Endothelial cell of umbilical vein (primary cell): ENCODE measurements at regions not wholly inside any gene's neighbourhood (a gene's known extent, or its start where the extent isn't known, plus 50 kb on each side); places are given as distances from the start of the nearest gene placed in this dataset.

Experiments used
- BruUV-seq: library from RNA; stranded (reverse); fragments of 400-500 nt; replicated peaks from 2 replicates; lab custom pipeline; 2021; lab: Mats Ljungman, UMichigan
- CTCF ChIA-PET: fragments of 300-600, 350-600 bp; sonication (Branson Sonifier 250); formaldehyde crosslinking; loops from one replicate; lab custom pipeline; 2021; ENCODE audit warnings: antibody characterized with exemption, inconsistent platforms; lab: Charles Lee
- POLR2A ChIA-PET: fragments of 300-600, 350-600 bp; sonication (Branson Sonifier 250); formaldehyde crosslinking; loops from one replicate; lab custom pipeline; 2021; ENCODE audit warnings: antibody characterized with exemption, inconsistent platforms; lab: Charles Lee
- DNase-seq: peaks from one replicate; pipeline ENCODE4 v3.0.0-alpha.2; 2011; ENCODE audit warnings: low read depth, low spot score
- FAIRE-seq: peaks from 2 replicates; lab custom pipeline; 2011; peaks lifted over from hg19 to GRCh38; lab: Jason Lieb, UNC
- H2AFZ ChIP-seq: 2 replicates; pipeline ENCODE4 v1.6.0; 2012; ENCODE audit warnings: low read depth, low read length, control low read depth, inconsistent platforms
- H3K27ac ChIP-seq: 2 replicates; pipeline ENCODE4 v1.5.1; 2011; ENCODE audit warnings: low read depth, mild to moderate bottlenecking, control low read depth, low read length, moderate library complexity; ENCODE audit not compliant: insufficient read depth
- H3K27me3 ChIP-seq, 2 experiments: 2 replicates each; pipeline versions ENCODE4 v1.6.0 to v1.6.1; 2011; ENCODE audit warnings: low read length in 2 of 2, mixed read lengths in 1 of 2; ENCODE audit not compliant: control insufficient read depth in 2 of 2, insufficient read depth in 2 of 2
- H3K36me3 ChIP-seq, 2 experiments: 2 replicates in 1 of 2; 3 replicates in 1 of 2; pipeline ENCODE4 v1.5.1; 2011; ENCODE audit warnings: low read length in 2 of 2, mild to moderate bottlenecking in 1 of 2, moderate library complexity in 1 of 2; ENCODE audit not compliant: control insufficient read depth in 2 of 2, insufficient read depth in 2 of 2; ENCODE audit errors: extremely low read depth in 1 of 2
- H3K4me1 ChIP-seq: 3 replicates; pipeline ENCODE4 v1.5.1; 2011; ENCODE audit warnings: mild to moderate bottlenecking, low read length; ENCODE audit not compliant: control insufficient read depth, insufficient read depth; ENCODE audit errors: extremely low read depth
- H3K4me2 ChIP-seq: 2 replicates; pipeline ENCODE4 v1.6.1; 2011; ENCODE audit warnings: low read length, control low read depth, mixed read lengths; ENCODE audit not compliant: insufficient read depth
- H3K4me3 ChIP-seq, 3 experiments: fragments of 200-600 bp in 1 of 3; sonication (generic), shearing (Covaris generic) in 1 of 3; replicated peaks in 1 of 3; 2 replicates each; pipeline ENCODE4 v1.5.1; 2011 to 2016; ENCODE audit warnings: control low read depth in 3 of 3, low read length in 3 of 3, mild to moderate bottlenecking in 2 of 3, inconsistent platforms in 1 of 3, low read depth in 1 of 3, moderate library complexity in 1 of 3; ENCODE audit not compliant: insufficient read depth in 1 of 3
- H3K79me2 ChIP-seq: 2 replicates; pipeline ENCODE4 v1.6.0; 2012; ENCODE audit warnings: low read length, inconsistent platforms; ENCODE audit not compliant: control insufficient read depth, insufficient read depth
- H3K9ac ChIP-seq: replicated peaks from 2 replicates; pipeline ENCODE3; 2011; ENCODE audit warnings: low read length, control low read depth; ENCODE audit not compliant: insufficient read depth; ENCODE audit errors: extremely low read depth
- H3K9me1 ChIP-seq: replicated peaks from 3 replicates; pipeline ENCODE4 v1.6.0; 2011; ENCODE audit warnings: mild to moderate bottlenecking, low read length; ENCODE audit not compliant: control insufficient read depth, insufficient read depth; ENCODE audit errors: extremely low read depth
- H3K9me3 ChIP-seq: replicated peaks from 2 replicates; pipeline ENCODE4 v1.5.1; 2012; ENCODE audit warnings: low read length, inconsistent platforms; ENCODE audit not compliant: control insufficient read depth, insufficient read depth
- H4K20me1 ChIP-seq: replicated peaks from 2 replicates; pipeline ENCODE3; 2011; ENCODE audit warnings: mild to moderate bottlenecking, low read length; ENCODE audit not compliant: control insufficient read depth, insufficient read depth; ENCODE audit errors: extremely low read depth
- EZH2 ChIP-seq: IDR thresholded peaks from 2 replicates; pipeline ENCODE4 v1.6.1; 2012; ENCODE audit warnings: borderline replicate concordance, low read depth, mild to moderate bottlenecking, moderate library complexity, low read length, inconsistent platforms; ENCODE audit not compliant: severe bottlenecking
- FOS ChIP-seq: IDR thresholded peaks from 2 replicates; pipeline ENCODE4 v1.6.1; 2011; ENCODE audit warnings: mild to moderate bottlenecking, low read length, moderate library complexity, borderline replicate concordance; ENCODE audit not compliant: insufficient read depth
- GATA2 ChIP-seq: IDR thresholded peaks from 2 replicates; pipeline ENCODE4 v1.7.0; 2011; ENCODE audit warnings: low read depth, mild to moderate bottlenecking, moderate library complexity, mixed read lengths, low read length; ENCODE audit not compliant: insufficient read length, insufficient read depth
- JUN ChIP-seq: IDR thresholded peaks from 2 replicates; pipeline ENCODE4 v1.6.1; 2011; ENCODE audit warnings: borderline replicate concordance, low read depth; ENCODE audit not compliant: insufficient read length, insufficient read depth
- MYC ChIP-seq: IDR thresholded peaks from one replicate; pipeline ENCODE4 v1.6.1; 2011; ENCODE audit warnings: mild to moderate bottlenecking, low read depth, low read length
- POLR2A ChIP-seq: IDR thresholded peaks from 2 replicates; pipeline ENCODE4 v1.6.1; 2012; ENCODE audit warnings: low read depth, mild to moderate bottlenecking, control low read depth, low read length
- POLR2AphosphoS5 ChIP-seq: IDR thresholded peaks from 2 replicates; pipeline ENCODE4 v1.6.1; 2012; ENCODE audit warnings: low read depth, mild to moderate bottlenecking, control low read depth, low read length, moderate library complexity; ENCODE audit not compliant: insufficient read depth
- dilution Hi-C: fragments of 300-500 bp; cut with MboI; formaldehyde crosslinking; loops from one replicate; pipeline ENCODE4 v1.15.0; 2019; ENCODE audit warnings: low sequenced_read_pairs; ENCODE audit not compliant: extremely low pct_ligation_motif_present
- intact Hi-C: fragments of 100-400 bp; cut with micrococcal nuclease; formaldehyde crosslinking; loops from one replicate; pipeline ENCODE4 v1.10.0; 2022
- TF ChIP-seq, protein P1 (sequence below): IDR thresholded peaks from 2 replicates; pipeline ENCODE4 v1.6.1; 2011; ENCODE audit not compliant: insufficient read depth, insufficient read length
- TF ChIP-seq, protein P2 (sequence below), 2 donors: IDR thresholded peaks; 1 replicate in 1 of 2; 2 replicates in 1 of 2; pipeline ENCODE4 v1.5.1; 2011; ENCODE audit warnings: low read length in 2 of 2, mild to moderate bottlenecking in 2 of 2, moderate library complexity in 2 of 2, control low read depth in 1 of 2, inconsistent platforms in 1 of 2, low read depth in 1 of 2; ENCODE audit not compliant: insufficient read depth in 1 of 2; ENCODE audit errors: extremely low read depth in 1 of 2

DNA sequence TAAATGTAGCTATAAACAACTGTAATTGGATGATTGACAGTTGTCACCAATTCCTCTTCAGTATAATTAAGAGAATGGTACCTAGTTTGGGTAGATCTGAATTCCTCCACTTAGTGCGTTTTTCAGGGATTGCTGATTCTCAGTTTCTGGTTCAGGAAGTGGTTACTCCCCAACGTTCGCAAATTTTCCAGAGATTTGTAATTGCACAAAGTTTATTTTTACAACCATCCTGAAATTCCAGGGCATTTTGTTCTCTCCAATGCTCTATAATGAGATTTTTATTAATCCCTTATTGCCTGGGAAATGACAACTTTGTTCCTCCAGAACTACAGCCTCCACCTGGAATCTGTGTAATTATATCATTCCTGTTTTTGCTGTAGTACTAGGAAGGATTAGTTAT lies 710.6 kb upstream of the ZEB2 start:
- no peak overlapping the region for H2AFZ ChIP-seq
- no peak for FAIRE-seq
- no peak for DNase-seq
- H3K36me3 ChIP-seq = no peaks in the 10 kb centered on the region
- no peaks in the 10 kb centered on the region for H4K20me1 ChIP-seq
- dilution Hi-C loops (no loop called here), intact Hi-C loops (no loop called here)
- no peak overlapping the region for H3K9ac ChIP-seq
- no TSS peak for BruUV-seq
- H3K4me2 ChIP-seq = no peak overlapping the region
- no peak overlapping the region for H3K27ac ChIP-seq
- TF ChIP-seq POLR2AphosphoS5 = no peak
- TF ChIP-seq, protein P1, sequence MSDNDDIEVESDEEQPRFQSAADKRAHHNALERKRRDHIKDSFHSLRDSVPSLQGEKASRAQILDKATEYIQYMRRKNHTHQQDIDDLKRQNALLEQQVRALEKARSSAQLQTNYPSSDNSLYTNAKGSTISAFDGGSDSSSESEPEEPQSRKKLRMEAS = no peak
- TF ChIP-seq, protein P2, sequence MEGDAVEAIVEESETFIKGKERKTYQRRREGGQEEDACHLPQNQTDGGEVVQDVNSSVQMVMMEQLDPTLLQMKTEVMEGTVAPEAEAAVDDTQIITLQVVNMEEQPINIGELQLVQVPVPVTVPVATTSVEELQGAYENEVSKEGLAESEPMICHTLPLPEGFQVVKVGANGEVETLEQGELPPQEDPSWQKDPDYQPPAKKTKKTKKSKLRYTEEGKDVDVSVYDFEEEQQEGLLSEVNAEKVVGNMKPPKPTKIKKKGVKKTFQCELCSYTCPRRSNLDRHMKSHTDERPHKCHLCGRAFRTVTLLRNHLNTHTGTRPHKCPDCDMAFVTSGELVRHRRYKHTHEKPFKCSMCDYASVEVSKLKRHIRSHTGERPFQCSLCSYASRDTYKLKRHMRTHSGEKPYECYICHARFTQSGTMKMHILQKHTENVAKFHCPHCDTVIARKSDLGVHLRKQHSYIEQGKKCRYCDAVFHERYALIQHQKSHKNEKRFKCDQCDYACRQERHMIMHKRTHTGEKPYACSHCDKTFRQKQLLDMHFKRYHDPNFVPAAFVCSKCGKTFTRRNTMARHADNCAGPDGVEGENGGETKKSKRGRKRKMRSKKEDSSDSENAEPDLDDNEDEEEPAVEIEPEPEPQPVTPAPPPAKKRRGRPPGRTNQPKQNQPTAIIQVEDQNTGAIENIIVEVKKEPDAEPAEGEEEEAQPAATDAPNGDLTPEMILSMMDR (IDR thresholded peaks at IDR 0.05; ENCODE audit: extremely low read depth in 1 of 2, insufficient read depth in 1 of 2, low read depth in 1 of 2, low read length in 2 of 2) = no peak
- no peak for TF ChIP-seq EZH2
- no peak for TF ChIP-seq FOS
- TF ChIP-seq POLR2A = no peak
- no peak for TF ChIP-seq MYC
- no peak for TF ChIP-seq GATA2
- TF ChIP-seq JUN = no peak
- no peaks in the 10 kb centered on the region for H3K4me1 ChIP-seq
- CTCF ChIA-PET = no interaction called here
- no peaks in the 10 kb centered on the region for H3K9me1 ChIP-seq
- H3K4me3 ChIP-seq = no peak overlapping the region
- H3K79me2 ChIP-seq = no peaks in the 10 kb centered on the region
- H3K27me3 ChIP-seq = no peaks in the 10 kb centered on the region
- POLR2A ChIA-PET = no interaction called here
- no peaks in the 10 kb centered on the region for H3K9me3 ChIP-seq
